ENCODE measurements at regions not wholly inside any gene's neighbourhood (a gene's known extent, or its start where the extent isn't known, plus 50 kb on each side); places are given as distances from the start of the nearest gene placed in this dataset.

GRCh38 chr11:19395050-19395449 is 154.3 kb upstream of the E2F8 start:
- H3K4me1 ChIP-seq (ENCODE audit: control insufficient read depth, insufficient read depth, low read length), result peaks cover 4% of the 10 kb centered on the region
- DNase-seq (ENCODE audit: low read depth, low spot score), result peak; percentile 27
- H3K9me3 ChIP-seq (ENCODE audit: control insufficient read depth, insufficient read depth, low read length), result no peaks in the 10 kb centered on the region
- H3K27ac ChIP-seq (ENCODE audit: low read length), result no peak overlapping the region
- no peak overlapping the region for H3K4me3 ChIP-seq (ENCODE audit: low read length)
- no CpG with 5 or more reads among the region's 3 CpGs for WGBS (ENCODE audit: insufficient coverage, insufficient read length)
- H3K36me3 ChIP-seq (ENCODE audit: control insufficient read depth, insufficient read depth, low read length), result no peaks in the 10 kb centered on the region
- no peaks in the 10 kb centered on the region for H3K27me3 ChIP-seq (ENCODE audit: control insufficient read depth, insufficient read depth, low read length)

GRCh38 chr11:19394525-19395016 is 153.8 kb upstream of the E2F8 start:
- DNase-seq (ENCODE audit: low read depth, low spot score), result no peak
- Histone ChIP-seq H3K4me1 (ENCODE audit: control insufficient read depth, insufficient read depth, low read length) (peaks cover 4% of the 10 kb centered on the region), H3K27ac (ENCODE audit: low read length) (no peak overlapping the region), H3K9me3 (ENCODE audit: control insufficient read depth, insufficient read depth, low read length) (no peaks in the 10 kb centered on the region), H3K27me3 (ENCODE audit: control insufficient read depth, insufficient read depth, low read length) (no peaks in the 10 kb centered on the region), H3K36me3 (ENCODE audit: control insufficient read depth, insufficient read depth, low read length) (no peaks in the 10 kb centered on the region), H3K4me3 (ENCODE audit: low read length) (no peak overlapping the region)
- WGBS (ENCODE audit: insufficient coverage, insufficient read length), result no CpG with 5 or more reads among the region's 5 CpGs

GRCh38 chr11:19393941-19394340 is 153.2 kb upstream of the E2F8 start:
- Histone ChIP-seq H3K4me1 (ENCODE audit: control insufficient read depth, insufficient read depth, low read length) (peaks cover 4% of the 10 kb centered on the region), H3K9me3 (ENCODE audit: control insufficient read depth, insufficient read depth, low read length) (no peaks in the 10 kb centered on the region), H3K4me3 (ENCODE audit: low read length) (no peak overlapping the region), H3K27ac (ENCODE audit: low read length) (no peak overlapping the region), H3K27me3 (ENCODE audit: control insufficient read depth, insufficient read depth, low read length) (no peaks in the 10 kb centered on the region), H3K36me3 (ENCODE audit: control insufficient read depth, insufficient read depth, low read length) (no peaks in the 10 kb centered on the region)
- no CpG with 5 or more reads among the region's 1 CpG for WGBS (ENCODE audit: insufficient coverage, insufficient read length)
- no peak for DNase-seq (ENCODE audit: low read depth, low spot score)

DNA sequence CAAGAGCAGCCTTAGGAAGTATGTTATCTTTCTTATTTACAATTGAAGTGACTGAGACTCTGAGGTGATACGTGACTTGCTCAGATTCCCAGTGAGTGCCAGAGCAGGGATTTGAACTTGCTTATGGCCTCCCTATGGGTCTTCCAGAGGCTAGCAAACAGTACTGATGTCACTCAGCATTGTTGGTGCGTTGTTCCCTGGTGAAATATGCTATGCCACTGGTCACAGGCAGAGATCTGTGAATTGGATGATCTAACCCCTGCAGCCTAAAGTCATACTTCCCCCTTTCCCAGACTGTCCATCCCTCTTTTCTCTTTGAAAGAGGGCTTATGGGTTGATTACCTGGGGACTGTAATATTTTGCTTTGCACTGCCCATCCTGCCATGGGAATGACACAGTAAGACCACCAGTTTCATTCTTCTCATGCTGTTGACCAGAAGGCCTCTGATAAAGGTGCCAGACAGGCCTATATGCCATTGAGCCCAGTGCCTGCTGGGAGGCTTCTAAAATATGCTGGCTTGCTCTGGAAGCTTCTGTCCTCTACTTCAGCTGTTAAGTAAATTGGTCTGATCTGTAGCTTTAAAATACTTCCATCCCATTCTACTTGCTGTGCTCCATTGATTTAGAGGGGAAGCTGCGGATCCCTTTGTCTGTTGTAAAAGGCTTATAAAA is 152.2 kb upstream of the E2F8 start:
- Histone ChIP-seq H3K27me3 (ENCODE audit: control insufficient read depth, insufficient read depth, low read length) (no peaks in the 10 kb centered on the region), H3K4me3 (ENCODE audit: low read length) (no peak overlapping the region), H3K4me1 (ENCODE audit: control insufficient read depth, insufficient read depth, low read length) (peaks cover 4% of the 10 kb centered on the region), H3K27ac (ENCODE audit: low read length) (no peak overlapping the region), H3K9me3 (ENCODE audit: control insufficient read depth, insufficient read depth, low read length) (no peaks in the 10 kb centered on the region), H3K36me3 (ENCODE audit: control insufficient read depth, insufficient read depth, low read length) (no peaks in the 10 kb centered on the region)
- no CpG with 5 or more reads among the region's 3 CpGs for WGBS (ENCODE audit: insufficient coverage, insufficient read length)
- DNase-seq (ENCODE audit: low read depth, low spot score), result no peak

DNA sequence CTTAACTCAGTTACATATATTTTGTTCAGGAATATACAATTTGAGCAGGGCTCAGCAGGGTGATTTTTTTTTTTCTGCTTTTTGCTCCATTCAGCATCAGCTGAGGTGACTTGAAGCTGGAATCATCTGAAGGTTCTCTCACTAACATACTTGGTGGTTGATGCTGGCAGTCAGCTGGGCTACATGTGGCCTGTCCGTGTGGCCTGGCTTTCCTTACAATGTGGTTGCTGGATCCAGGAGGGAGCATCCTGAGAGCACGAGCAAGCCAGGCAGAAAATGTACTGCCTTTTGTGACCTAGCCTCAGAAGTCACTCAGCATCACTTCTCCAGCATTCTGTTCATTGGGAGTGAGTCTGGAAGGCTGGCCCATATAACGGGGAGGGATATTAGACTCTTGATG is 151.6 kb upstream of the E2F8 start:
- no CpG with 5 or more reads among the region's 3 CpGs for WGBS (ENCODE audit: insufficient coverage, insufficient read length)
- peaks cover 4% of the 10 kb centered on the region for H3K4me1 ChIP-seq (ENCODE audit: control insufficient read depth, insufficient read depth, low read length)
- H3K4me3 ChIP-seq (ENCODE audit: low read length), result no peak overlapping the region
- no peak for DNase-seq (ENCODE audit: low read depth, low spot score)
- H3K27ac ChIP-seq (ENCODE audit: low read length), result no peak overlapping the region
- H3K36me3 ChIP-seq (ENCODE audit: control insufficient read depth, insufficient read depth, low read length), result no peaks in the 10 kb centered on the region
- no peaks in the 10 kb centered on the region for H3K9me3 ChIP-seq (ENCODE audit: control insufficient read depth, insufficient read depth, low read length)
- no peaks in the 10 kb centered on the region for H3K27me3 ChIP-seq (ENCODE audit: control insufficient read depth, insufficient read depth, low read length)

DNA sequence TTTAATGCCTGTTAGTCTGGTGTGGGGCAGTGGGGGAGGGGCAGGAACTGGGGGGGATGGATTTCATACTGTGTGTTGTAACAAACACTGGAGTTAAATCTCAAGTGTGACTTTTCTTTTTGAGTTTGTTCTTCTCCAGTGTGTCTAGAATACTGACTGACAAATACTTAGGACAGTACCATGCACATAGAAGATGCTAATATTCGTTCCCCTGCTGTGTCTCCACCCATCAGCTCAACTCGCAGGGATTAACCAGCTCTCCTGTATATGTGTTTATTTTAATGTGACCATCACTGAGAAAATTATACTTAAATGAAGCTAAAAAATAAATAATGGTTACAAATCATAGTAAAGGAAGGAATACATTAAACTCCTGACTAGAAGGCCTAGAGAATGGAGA is 150.9 kb upstream of the E2F8 start:
- no peak overlapping the region for H3K27ac ChIP-seq (ENCODE audit: low read length)
- no CpG with 5 or more reads among the region's 2 CpGs for WGBS (ENCODE audit: insufficient coverage, insufficient read length)
- no peak for DNase-seq (ENCODE audit: low read depth, low spot score)
- no peaks in the 10 kb centered on the region for H3K27me3 ChIP-seq (ENCODE audit: control insufficient read depth, insufficient read depth, low read length)
- H3K4me1 ChIP-seq (ENCODE audit: control insufficient read depth, insufficient read depth, low read length), result peaks cover 4% of the 10 kb centered on the region
- no peaks in the 10 kb centered on the region for H3K9me3 ChIP-seq (ENCODE audit: control insufficient read depth, insufficient read depth, low read length)
- H3K4me3 ChIP-seq (ENCODE audit: low read length), result no peak overlapping the region
- H3K36me3 ChIP-seq (ENCODE audit: control insufficient read depth, insufficient read depth, low read length), result no peaks in the 10 kb centered on the region

DNA sequence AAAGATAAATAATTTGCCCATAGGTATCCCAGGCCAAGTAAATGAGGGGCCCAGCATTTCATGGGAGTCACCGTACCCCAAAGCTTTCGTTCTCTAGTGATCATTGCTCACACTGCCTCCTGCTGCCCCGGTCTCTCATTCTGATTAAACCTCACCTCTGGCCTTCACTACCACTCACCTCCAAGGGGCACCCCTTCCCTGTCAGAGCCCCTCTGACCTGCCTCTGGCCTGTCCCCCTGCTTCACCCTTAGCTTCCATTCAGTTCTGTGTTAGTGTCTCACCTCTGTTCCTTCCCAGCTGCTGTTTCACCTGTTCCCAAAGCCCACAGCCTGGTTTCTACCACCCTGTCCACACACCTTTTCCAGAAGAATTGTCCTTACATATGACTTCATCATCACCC is 150.3 kb upstream of the E2F8 start:
- Histone ChIP-seq H3K4me3 (ENCODE audit: low read length) (no peak overlapping the region), H3K27ac (ENCODE audit: low read length) (no peak overlapping the region), H3K36me3 (ENCODE audit: control insufficient read depth, insufficient read depth, low read length) (no peaks in the 10 kb centered on the region), H3K4me1 (ENCODE audit: control insufficient read depth, insufficient read depth, low read length) (peaks cover 4% of the 10 kb centered on the region), H3K9me3 (ENCODE audit: control insufficient read depth, insufficient read depth, low read length) (no peaks in the 10 kb centered on the region), H3K27me3 (ENCODE audit: control insufficient read depth, insufficient read depth, low read length) (no peaks in the 10 kb centered on the region)
- no peak for DNase-seq (ENCODE audit: low read depth, low spot score)
- no CpG with 5 or more reads among the region's 3 CpGs for WGBS (ENCODE audit: insufficient coverage, insufficient read length)

- DNase-seq (ENCODE audit: low read depth, low spot score), result no peak
- H3K4me1 ChIP-seq (ENCODE audit: control insufficient read depth, insufficient read depth, low read length), result no peaks in the 10 kb centered on the region
- H3K4me3 ChIP-seq (ENCODE audit: low read length), result no peak overlapping the region
- no peaks in the 10 kb centered on the region for H3K36me3 ChIP-seq (ENCODE audit: control insufficient read depth, insufficient read depth, low read length)
- H3K27me3 ChIP-seq (ENCODE audit: control insufficient read depth, insufficient read depth, low read length), result no peaks in the 10 kb centered on the region
- no CpG with 5 or more reads among the region's 3 CpGs for WGBS (ENCODE audit: insufficient coverage, insufficient read length)
- H3K27ac ChIP-seq (ENCODE audit: low read length), result no peak overlapping the region
- H3K9me3 ChIP-seq (ENCODE audit: control insufficient read depth, insufficient read depth, low read length), result no peaks in the 10 kb centered on the region
Observed at GRCh38 chr11:19389787-19390303, 149.1 kb upstream of the E2F8 start.

DNA sequence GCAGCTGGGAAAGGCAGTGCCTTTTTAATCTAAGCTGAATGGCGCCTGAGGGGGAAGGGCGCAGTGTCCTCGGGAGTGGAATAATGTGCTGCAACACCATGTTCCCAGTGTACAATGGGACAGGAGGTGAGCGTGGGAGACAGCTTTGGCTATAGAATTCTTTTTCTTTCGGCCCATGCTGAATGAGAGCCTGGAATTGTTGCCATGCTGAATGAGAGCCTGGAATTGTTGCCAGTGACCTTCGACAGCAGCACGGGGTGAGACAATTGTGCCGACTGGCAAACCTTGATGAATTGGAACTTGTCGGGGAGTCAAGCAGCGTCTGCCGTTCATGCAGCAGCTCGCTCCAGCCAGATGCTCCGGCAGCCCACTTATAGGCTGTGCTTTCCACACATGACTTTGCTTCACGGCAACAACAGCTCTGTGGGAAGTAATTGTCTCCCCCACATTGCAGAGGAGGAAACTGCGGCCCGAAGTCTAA is 141.4 kb upstream of the E2F8 start:
- Histone ChIP-seq H3K4me3 (ENCODE audit: low read length) (no peak overlapping the region), H3K27me3 (ENCODE audit: control insufficient read depth, insufficient read depth, low read length) (no peaks in the 10 kb centered on the region), H3K4me1 (ENCODE audit: control insufficient read depth, insufficient read depth, low read length) (no peaks in the 10 kb centered on the region), H3K36me3 (ENCODE audit: control insufficient read depth, insufficient read depth, low read length) (no peaks in the 10 kb centered on the region), H3K27ac (ENCODE audit: low read length) (no peak overlapping the region), H3K9me3 (ENCODE audit: control insufficient read depth, insufficient read depth, low read length) (no peaks in the 10 kb centered on the region)
- no CpG with 5 or more reads among the region's 16 CpGs for whole genome bisulfite sequencing (ENCODE audit: insufficient coverage, insufficient read length)
- no peak for DNase-seq (ENCODE audit: low read depth, low spot score)

DNA sequence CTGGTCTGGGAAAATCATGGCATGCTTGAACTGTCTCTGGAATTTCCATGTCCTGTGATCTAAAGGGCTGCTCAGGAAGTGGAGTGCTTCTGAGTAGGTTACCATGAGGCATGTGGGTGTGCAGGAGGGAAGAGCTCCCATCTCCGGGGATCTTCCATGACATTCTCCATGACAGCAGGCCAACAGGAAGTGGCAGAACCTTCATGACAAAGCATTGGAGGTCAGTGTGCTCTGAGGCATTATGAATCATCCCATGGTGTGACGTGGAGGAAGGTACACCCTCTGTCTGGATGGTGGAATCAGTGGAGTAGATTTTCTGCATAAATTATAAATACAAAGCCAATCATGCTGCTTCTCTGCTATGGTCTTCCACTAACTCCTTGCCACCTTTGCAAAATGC is 139.6 kb upstream of the E2F8 start:
- H3K4me3 ChIP-seq (ENCODE audit: low read length), result no peak overlapping the region
- no peaks in the 10 kb centered on the region for H3K9me3 ChIP-seq (ENCODE audit: control insufficient read depth, insufficient read depth, low read length)
- H3K4me1 ChIP-seq (ENCODE audit: control insufficient read depth, insufficient read depth, low read length), result no peaks in the 10 kb centered on the region
- no peaks in the 10 kb centered on the region for H3K36me3 ChIP-seq (ENCODE audit: control insufficient read depth, insufficient read depth, low read length)
- DNase-seq (ENCODE audit: low read depth, low spot score), result no peak
- no peak overlapping the region for H3K27ac ChIP-seq (ENCODE audit: low read length)
- whole genome bisulfite sequencing (ENCODE audit: insufficient coverage, insufficient read length), result no CpG with 5 or more reads among the region's 2 CpGs
- H3K27me3 ChIP-seq (ENCODE audit: control insufficient read depth, insufficient read depth, low read length), result no peaks in the 10 kb centered on the region

- no peak overlapping the region for H3K4me3 ChIP-seq (ENCODE audit: low read length)
- no peaks in the 10 kb centered on the region for H3K4me1 ChIP-seq (ENCODE audit: control insufficient read depth, insufficient read depth, low read length)
- no peak overlapping the region for H3K27ac ChIP-seq (ENCODE audit: low read length)
- no peak for DNase-seq (ENCODE audit: low read depth, low spot score)
- H3K36me3 ChIP-seq (ENCODE audit: control insufficient read depth, insufficient read depth, low read length), result no peaks in the 10 kb centered on the region
- no peaks in the 10 kb centered on the region for H3K9me3 ChIP-seq (ENCODE audit: control insufficient read depth, insufficient read depth, low read length)
- no peaks in the 10 kb centered on the region for H3K27me3 ChIP-seq (ENCODE audit: control insufficient read depth, insufficient read depth, low read length)
- no CpG with 5 or more reads among the region's 7 CpGs for WGBS (ENCODE audit: insufficient coverage, insufficient read length)
Observed at GRCh38 chr11:19379465-19379864, 138.7 kb upstream of the E2F8 start.

Data from iPS DF 6.9 (cell line).